T-helper 17 cell (primary cell): ENCODE measurements at regions not wholly inside any gene's neighbourhood (a gene's known extent, or its start where the extent isn't known, plus 50 kb on each side); places are given as distances from the start of the nearest gene placed in this dataset.
"Not testable (repeated sequence)": the region's sequence is repeated elsewhere in the genome, so short reads cannot be mapped to it uniquely, and the experiment has no call there.

Experiments
- ATAC-seq: fragments of 150-1000 bp; cut with Tn5 transposase; 2 replicates; pipeline ENCODE4 v1.10.0; 2021; ENCODE audit warnings: mild to moderate bottlenecking, moderate library complexity
- DNase-seq, 3 donors: peaks; one replicate each; pipeline versions ENCODE4 v3.0.0 to v3.0.0-alpha.2; 2020 to 2021
- H3K9me3 ChIP-seq: one replicate; pipeline ENCODE4 v1.7.0; 2013; ENCODE audit warnings: low read length, mild to moderate bottlenecking; ENCODE audit not compliant: control insufficient read depth, poor library complexity, severe bottlenecking
- H3K27ac Mint-ChIP-seq: one replicate; pipeline ENCODE4 v1.8.0; 2022; ENCODE audit warnings: mild to moderate bottlenecking, moderate library complexity, mixed read lengths
- H3K27me3 Mint-ChIP-seq: one replicate; pipeline ENCODE4 v1.8.0; 2022; ENCODE audit warnings: mixed read lengths
- H3K36me3 Mint-ChIP-seq: one replicate; pipeline ENCODE4 v1.8.0; 2022; ENCODE audit warnings: low read depth, mixed read lengths
- H3K4me1 Mint-ChIP-seq: one replicate; pipeline ENCODE4 v1.8.0; 2022; ENCODE audit warnings: mild to moderate bottlenecking, mixed read lengths
- H3K4me3 Mint-ChIP-seq: one replicate; pipeline ENCODE4 v1.8.0; 2022; ENCODE audit warnings: mild to moderate bottlenecking, moderate library complexity, mixed read lengths

GRCh38 chr1:99490031-99490430 lies 155.9 kb upstream of the PALMD start:
- DNase-seq = no peak
- no peak for ATAC-seq
- Mint-ChIP-seq H3K36me3 (peaks cover 2% of the 10 kb centered on the region), H3K27me3 (peaks cover 49% of the 10 kb centered on the region), H3K4me1 (peaks cover 2% of the 10 kb centered on the region), H3K4me3 (no peak overlapping the region), H3K27ac (no peak overlapping the region)
- no peaks in the 10 kb centered on the region for H3K9me3 ChIP-seq

- Mint-ChIP-seq H3K27me3 (peaks cover 40% of the 10 kb centered on the region), H3K36me3 (no peaks in the 10 kb centered on the region), H3K4me3 (no peak overlapping the region), H3K27ac (no peak overlapping the region), H3K4me1 (peaks cover 2% of the 10 kb centered on the region)
- no peaks in the 10 kb centered on the region for H3K9me3 ChIP-seq
- no peak for ATAC-seq
- DNase-seq = no peak
Observed at GRCh38 chr1:99496067-99496466, 149.8 kb upstream of the PALMD start.

- Mint-ChIP-seq H3K4me1 (peaks cover 2% of the 10 kb centered on the region), H3K27me3 (peaks cover 32% of the 10 kb centered on the region), H3K36me3 (no peaks in the 10 kb centered on the region), H3K4me3 (no peak overlapping the region), H3K27ac (no peak overlapping the region)
- ATAC-seq = no peak
- no peaks in the 10 kb centered on the region for H3K9me3 ChIP-seq
- no peak for DNase-seq
Observed at GRCh38 chr1:99497690-99498089, 148.2 kb upstream of the PALMD start.

GRCh38 chr1:99500541-99500940 lies 145.4 kb upstream of the PALMD start:
- H3K9me3 ChIP-seq = no peaks in the 10 kb centered on the region
- ATAC-seq = no peak
- Mint-ChIP-seq H3K4me3 (no peak overlapping the region), H3K27me3 (peaks cover 23% of the 10 kb centered on the region), H3K36me3 (no peaks in the 10 kb centered on the region), H3K27ac (no peak overlapping the region), H3K4me1 (peaks cover under 1% of the 10 kb centered on the region)
- no peak for DNase-seq

GRCh38 chr1:99501871-99502270 lies 144.0 kb upstream of the PALMD start:
- DNase-seq (no peak), ATAC-seq (no peak)
- Mint-ChIP-seq H3K4me1 (no peaks in the 10 kb centered on the region), H3K27ac (no peak overlapping the region), H3K36me3 (no peaks in the 10 kb centered on the region), H3K4me3 (no peak overlapping the region), H3K27me3 (peaks cover 11% of the 10 kb centered on the region)
- H3K9me3 ChIP-seq = no peaks in the 10 kb centered on the region

- Mint-ChIP-seq H3K4me1 (no peaks in the 10 kb centered on the region), H3K36me3 (no peaks in the 10 kb centered on the region), H3K27ac (no peak overlapping the region), H3K27me3 (peaks cover 10% of the 10 kb centered on the region), H3K4me3 (no peak overlapping the region)
- ATAC-seq (no peak), DNase-seq (no peak)
- no peaks in the 10 kb centered on the region for H3K9me3 ChIP-seq
Observed at GRCh38 chr1:99502400-99502799, 143.5 kb upstream of the PALMD start.

- Mint-ChIP-seq H3K27ac (no peak overlapping the region), H3K36me3 (no peaks in the 10 kb centered on the region), H3K4me1 (no peaks in the 10 kb centered on the region), H3K27me3 (peaks cover 1% of the 10 kb centered on the region), H3K4me3 (no peak overlapping the region)
- DNase-seq (no peak), ATAC-seq (no peak)
- no peaks in the 10 kb centered on the region for H3K9me3 ChIP-seq
Observed at GRCh38 chr1:99503276-99503747, 142.6 kb upstream of the PALMD start.

GRCh38 chr1:99504287-99504686 lies 141.6 kb upstream of the PALMD start:
- Mint-ChIP-seq H3K27ac (no peak overlapping the region), H3K4me3 (no peak overlapping the region), H3K27me3 (no peaks in the 10 kb centered on the region), H3K36me3 (no peaks in the 10 kb centered on the region), H3K4me1 (no peaks in the 10 kb centered on the region)
- no peak for ATAC-seq
- DNase-seq = no peak
- H3K9me3 ChIP-seq = no peaks in the 10 kb centered on the region

GRCh38 chr1:99506631-99507030 lies 139.3 kb upstream of the PALMD start:
- DNase-seq (no peak), ATAC-seq (no peak)
- Mint-ChIP-seq H3K27me3 (peaks cover 2% of the 10 kb centered on the region), H3K27ac (no peak overlapping the region), H3K4me1 (no peaks in the 10 kb centered on the region), H3K4me3 (no peak overlapping the region), H3K36me3 (no peaks in the 10 kb centered on the region)
- no peaks in the 10 kb centered on the region for H3K9me3 ChIP-seq

GRCh38 chr1:99507446-99507845 lies 138.5 kb upstream of the PALMD start:
- not testable (repeated sequence) for ATAC-seq, H3K27ac Mint-ChIP-seq, H3K4me1 Mint-ChIP-seq, H3K9me3 ChIP-seq, H3K27me3 Mint-ChIP-seq, H3K36me3 Mint-ChIP-seq, DNase-seq, H3K4me3 Mint-ChIP-seq

GRCh38 chr1:99507906-99508732 lies 137.8 kb upstream of the PALMD start:
- Mint-ChIP-seq H3K4me3 (no peak overlapping the region), H3K27ac (no peak overlapping the region), H3K36me3 (no peaks in the 10 kb centered on the region), H3K27me3 (peaks cover 5% of the 10 kb centered on the region), H3K4me1 (no peaks in the 10 kb centered on the region)
- DNase-seq (no peak), ATAC-seq (no peak)
- no peaks in the 10 kb centered on the region for H3K9me3 ChIP-seq

- H3K36me3 Mint-ChIP-seq, H3K4me3 Mint-ChIP-seq, H3K27ac Mint-ChIP-seq, ATAC-seq, DNase-seq, H3K9me3 ChIP-seq, H3K27me3 Mint-ChIP-seq, H3K4me1 Mint-ChIP-seq: not testable (repeated sequence)
Observed at GRCh38 chr1:99508733-99509445, 137.0 kb upstream of the PALMD start.

- not testable (repeated sequence) for DNase-seq, H3K9me3 ChIP-seq, H3K27ac Mint-ChIP-seq, H3K36me3 Mint-ChIP-seq, H3K27me3 Mint-ChIP-seq, ATAC-seq, H3K4me3 Mint-ChIP-seq, H3K4me1 Mint-ChIP-seq
Observed at GRCh38 chr1:99514823-99515552, 130.9 kb upstream of the PALMD start.
